ENCODE measurements at regions not wholly inside any gene's neighbourhood (a gene's known extent, or its start where the extent isn't known, plus 50 kb on each side); places are given as distances from the start of the nearest gene placed in this dataset.

- no peak for TF ChIP-seq CTCF (IDR thresholded peaks at IDR 0.05; ENCODE audit: insufficient read depth, low read depth, low read length)
- TF ChIP-seq EZH2 (IDR thresholded peaks at IDR 0.05; ENCODE audit: insufficient read depth, low read length): no peak
Observed at GRCh38 chr2:118693287-118693822, 154.1 kb downstream of the EN1 start.
